ENCODE measurements at regions not wholly inside any gene's neighbourhood (a gene's known extent, or its start where the extent isn't known, plus 50 kb on each side); places are given as distances from the start of the nearest gene placed in this dataset.

DNA sequence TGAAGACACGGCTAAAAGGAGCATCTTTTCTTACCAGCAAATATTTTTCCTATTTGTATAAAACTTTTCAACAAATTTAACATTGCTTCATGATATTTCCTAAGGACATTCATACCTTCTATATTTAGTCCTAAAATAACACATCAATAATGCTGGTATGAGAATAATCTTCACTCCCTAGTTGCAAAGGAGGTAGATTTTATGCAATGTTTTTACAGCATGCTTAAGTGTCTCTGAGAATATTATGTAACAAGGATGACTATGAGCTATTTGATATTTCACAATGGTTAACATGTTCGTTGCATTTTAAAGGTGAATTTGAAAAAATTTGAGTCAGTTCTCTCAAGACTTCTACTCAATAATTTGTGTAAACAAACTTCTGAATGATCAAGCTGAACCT lies 506.7 kb downstream of the NUP35 start:
- TF ChIP-seq EP300 (conservative IDR thresholded peaks at IDR 0.05; ENCODE audit: poor library complexity, severe bottlenecking) (no peak), TAF1 (IDR thresholded peaks at IDR 0.05; ENCODE audit: low read depth) (no peak), EZH2 (IDR thresholded peaks at IDR 0.05; ENCODE audit: borderline replicate concordance, insufficient read depth, low read length, poor library complexity, severe bottlenecking) (no peak), POLR2AphosphoS5 (IDR thresholded peaks at IDR 0.05) (no peak), MXI1 (conservative IDR thresholded peaks at IDR 0.05; ENCODE audit: poor library complexity, severe bottlenecking) (no peak), SMC3 (conservative IDR thresholded peaks at IDR 0.05; ENCODE audit: poor library complexity) (no peak), RAD21 (conservative IDR thresholded peaks at IDR 0.05) (no peak)
- TF ChIP-seq, protein P1, sequence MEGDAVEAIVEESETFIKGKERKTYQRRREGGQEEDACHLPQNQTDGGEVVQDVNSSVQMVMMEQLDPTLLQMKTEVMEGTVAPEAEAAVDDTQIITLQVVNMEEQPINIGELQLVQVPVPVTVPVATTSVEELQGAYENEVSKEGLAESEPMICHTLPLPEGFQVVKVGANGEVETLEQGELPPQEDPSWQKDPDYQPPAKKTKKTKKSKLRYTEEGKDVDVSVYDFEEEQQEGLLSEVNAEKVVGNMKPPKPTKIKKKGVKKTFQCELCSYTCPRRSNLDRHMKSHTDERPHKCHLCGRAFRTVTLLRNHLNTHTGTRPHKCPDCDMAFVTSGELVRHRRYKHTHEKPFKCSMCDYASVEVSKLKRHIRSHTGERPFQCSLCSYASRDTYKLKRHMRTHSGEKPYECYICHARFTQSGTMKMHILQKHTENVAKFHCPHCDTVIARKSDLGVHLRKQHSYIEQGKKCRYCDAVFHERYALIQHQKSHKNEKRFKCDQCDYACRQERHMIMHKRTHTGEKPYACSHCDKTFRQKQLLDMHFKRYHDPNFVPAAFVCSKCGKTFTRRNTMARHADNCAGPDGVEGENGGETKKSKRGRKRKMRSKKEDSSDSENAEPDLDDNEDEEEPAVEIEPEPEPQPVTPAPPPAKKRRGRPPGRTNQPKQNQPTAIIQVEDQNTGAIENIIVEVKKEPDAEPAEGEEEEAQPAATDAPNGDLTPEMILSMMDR (IDR thresholded peaks at IDR 0.05; ENCODE audit: poor library complexity, severe bottlenecking) = no peak
- TF ChIP-seq, protein P2, sequence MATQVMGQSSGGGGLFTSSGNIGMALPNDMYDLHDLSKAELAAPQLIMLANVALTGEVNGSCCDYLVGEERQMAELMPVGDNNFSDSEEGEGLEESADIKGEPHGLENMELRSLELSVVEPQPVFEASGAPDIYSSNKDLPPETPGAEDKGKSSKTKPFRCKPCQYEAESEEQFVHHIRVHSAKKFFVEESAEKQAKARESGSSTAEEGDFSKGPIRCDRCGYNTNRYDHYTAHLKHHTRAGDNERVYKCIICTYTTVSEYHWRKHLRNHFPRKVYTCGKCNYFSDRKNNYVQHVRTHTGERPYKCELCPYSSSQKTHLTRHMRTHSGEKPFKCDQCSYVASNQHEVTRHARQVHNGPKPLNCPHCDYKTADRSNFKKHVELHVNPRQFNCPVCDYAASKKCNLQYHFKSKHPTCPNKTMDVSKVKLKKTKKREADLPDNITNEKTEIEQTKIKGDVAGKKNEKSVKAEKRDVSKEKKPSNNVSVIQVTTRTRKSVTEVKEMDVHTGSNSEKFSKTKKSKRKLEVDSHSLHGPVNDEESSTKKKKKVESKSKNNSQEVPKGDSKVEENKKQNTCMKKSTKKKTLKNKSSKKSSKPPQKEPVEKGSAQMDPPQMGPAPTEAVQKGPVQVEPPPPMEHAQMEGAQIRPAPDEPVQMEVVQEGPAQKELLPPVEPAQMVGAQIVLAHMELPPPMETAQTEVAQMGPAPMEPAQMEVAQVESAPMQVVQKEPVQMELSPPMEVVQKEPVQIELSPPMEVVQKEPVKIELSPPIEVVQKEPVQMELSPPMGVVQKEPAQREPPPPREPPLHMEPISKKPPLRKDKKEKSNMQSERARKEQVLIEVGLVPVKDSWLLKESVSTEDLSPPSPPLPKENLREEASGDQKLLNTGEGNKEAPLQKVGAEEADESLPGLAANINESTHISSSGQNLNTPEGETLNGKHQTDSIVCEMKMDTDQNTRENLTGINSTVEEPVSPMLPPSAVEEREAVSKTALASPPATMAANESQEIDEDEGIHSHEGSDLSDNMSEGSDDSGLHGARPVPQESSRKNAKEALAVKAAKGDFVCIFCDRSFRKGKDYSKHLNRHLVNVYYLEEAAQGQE (IDR thresholded peaks at IDR 0.05; ENCODE audit: borderline replicate concordance) = no peak
